Mononuclear cell (primary cell): ENCODE measurements at regions not wholly inside any gene's neighbourhood (a gene's known extent, or its start where the extent isn't known, plus 50 kb on each side); places are given as distances from the start of the nearest gene placed in this dataset.

Source experiments
- H3K27me3 ChIP-seq: 2 replicates; pipeline ENCODE4 v1.6.0; 2011; ENCODE audit warnings: low read length, control low read depth; ENCODE audit not compliant: insufficient read depth
- H3K4me1 ChIP-seq: 2 replicates; pipeline ENCODE4 v1.5.1; 2011; ENCODE audit warnings: mild to moderate bottlenecking, low read length, control low read depth; ENCODE audit not compliant: insufficient read depth
- H3K4me3 ChIP-seq: 2 replicates; pipeline ENCODE4 v1.5.1; 2011; ENCODE audit warnings: mild to moderate bottlenecking, low read length, moderate library complexity
- H3K9me3 ChIP-seq: 2 replicates; pipeline ENCODE4 v1.5.1; 2011; ENCODE audit warnings: low read depth, mild to moderate bottlenecking, control low read depth, low read length

DNA sequence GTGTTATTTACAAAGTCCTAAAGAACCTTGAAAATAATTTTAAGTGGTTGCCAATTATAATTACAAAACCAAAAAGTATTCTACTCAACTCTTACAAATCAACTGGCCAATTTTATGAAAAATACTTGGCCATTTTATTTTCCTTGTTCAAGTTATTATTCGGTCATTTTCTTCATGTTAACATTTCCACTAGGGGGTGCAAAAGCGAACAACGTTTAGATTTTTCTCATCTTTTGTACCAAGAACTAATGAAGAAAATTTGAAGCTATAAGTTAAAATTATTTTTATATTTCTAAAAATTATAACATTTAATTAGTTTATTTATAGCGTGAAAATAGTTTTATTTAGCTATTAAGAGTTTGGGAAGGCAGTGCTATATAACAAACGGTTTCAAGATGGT is 1453.3 kb downstream of the MAT2B start:
- H3K27me3 ChIP-seq = no peaks in the 10 kb centered on the region
- H3K4me1 ChIP-seq = no peaks in the 10 kb centered on the region
- H3K9me3 ChIP-seq = no peaks in the 10 kb centered on the region
- no peak overlapping the region for H3K4me3 ChIP-seq

- no peaks in the 10 kb centered on the region for H3K4me1 ChIP-seq
- H3K4me3 ChIP-seq = no peak overlapping the region
- no peaks in the 10 kb centered on the region for H3K27me3 ChIP-seq
- no peaks in the 10 kb centered on the region for H3K9me3 ChIP-seq
Observed at GRCh38 chr5:164959761-164960160, 1454.3 kb downstream of the MAT2B start.

- no peaks in the 10 kb centered on the region for H3K9me3 ChIP-seq
- H3K4me3 ChIP-seq = no peak overlapping the region
- H3K27me3 ChIP-seq = no peaks in the 10 kb centered on the region
- no peaks in the 10 kb centered on the region for H3K4me1 ChIP-seq
Observed at GRCh38 chr5:164962329-164962961, 1457.0 kb downstream of the MAT2B start.

DNA sequence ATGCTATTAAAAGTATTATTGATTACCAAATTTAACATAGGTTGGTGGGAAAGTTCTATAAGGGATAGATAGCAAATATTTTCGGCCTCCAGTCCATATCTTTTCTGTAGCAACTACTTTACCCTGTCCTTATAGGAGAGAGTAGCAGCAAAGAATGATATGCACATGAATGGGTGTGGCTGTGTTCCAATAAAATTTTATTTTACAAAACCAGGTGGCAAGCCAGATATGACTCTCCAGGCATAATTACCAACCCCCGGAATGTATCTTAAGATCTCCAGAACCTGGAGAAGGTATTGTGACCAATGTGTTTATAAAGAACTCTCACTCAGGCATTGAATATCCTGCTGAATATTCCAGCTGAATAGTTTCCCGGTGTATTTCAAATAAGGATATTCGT is 1461.2 kb downstream of the MAT2B start:
- Histone ChIP-seq H3K4me1 (no peaks in the 10 kb centered on the region), H3K4me3 (no peak overlapping the region), H3K27me3 (no peaks in the 10 kb centered on the region), H3K9me3 (no peaks in the 10 kb centered on the region)

- H3K4me3 ChIP-seq = no peak overlapping the region
Observed at GRCh38 chr5:164967354-164967753, 1461.9 kb downstream of the MAT2B start.

GRCh38 chr5:164972973-164973372 is 1467.6 kb downstream of the MAT2B start:
- H3K4me1 ChIP-seq = no peaks in the 10 kb centered on the region
- no peak overlapping the region for H3K4me3 ChIP-seq
- H3K27me3 ChIP-seq = no peaks in the 10 kb centered on the region
- H3K9me3 ChIP-seq = no peaks in the 10 kb centered on the region

More at GRCh38 chr5:164967354-164967753, 1461.9 kb downstream of the MAT2B start:
- no peaks in the 10 kb centered on the region for H3K27me3 ChIP-seq
- H3K9me3 ChIP-seq = no peaks in the 10 kb centered on the region
- no peaks in the 10 kb centered on the region for H3K4me1 ChIP-seq

DNA sequence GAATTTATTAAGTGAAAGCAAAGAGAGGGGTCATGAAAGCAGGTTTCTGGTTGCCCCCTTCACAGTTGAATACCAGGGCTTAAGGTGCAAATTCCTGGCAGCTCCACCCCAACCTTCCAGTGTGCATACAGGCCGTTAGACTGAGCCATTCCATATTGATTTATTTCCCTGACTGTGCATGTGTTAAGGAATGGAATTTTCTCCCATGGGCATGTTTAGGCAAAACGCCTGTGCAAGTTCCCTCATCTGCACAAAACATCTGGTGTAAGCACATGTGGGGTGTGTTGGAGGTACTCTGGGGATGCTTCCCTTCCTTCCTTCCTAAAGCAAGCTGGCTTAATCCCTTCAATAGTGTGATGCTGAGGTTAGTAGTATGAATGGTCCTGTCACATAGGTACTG is 1470.6 kb downstream of the MAT2B start:
- Histone ChIP-seq H3K4me1 (no peaks in the 10 kb centered on the region), H3K4me3 (no peak overlapping the region), H3K27me3 (no peaks in the 10 kb centered on the region), H3K9me3 (no peaks in the 10 kb centered on the region)

GRCh38 chr5:164980480-164980879 is 1475.1 kb downstream of the MAT2B start:
- Histone ChIP-seq H3K4me3 (no peak overlapping the region), H3K9me3 (no peaks in the 10 kb centered on the region), H3K4me1 (no peaks in the 10 kb centered on the region), H3K27me3 (no peaks in the 10 kb centered on the region)

DNA sequence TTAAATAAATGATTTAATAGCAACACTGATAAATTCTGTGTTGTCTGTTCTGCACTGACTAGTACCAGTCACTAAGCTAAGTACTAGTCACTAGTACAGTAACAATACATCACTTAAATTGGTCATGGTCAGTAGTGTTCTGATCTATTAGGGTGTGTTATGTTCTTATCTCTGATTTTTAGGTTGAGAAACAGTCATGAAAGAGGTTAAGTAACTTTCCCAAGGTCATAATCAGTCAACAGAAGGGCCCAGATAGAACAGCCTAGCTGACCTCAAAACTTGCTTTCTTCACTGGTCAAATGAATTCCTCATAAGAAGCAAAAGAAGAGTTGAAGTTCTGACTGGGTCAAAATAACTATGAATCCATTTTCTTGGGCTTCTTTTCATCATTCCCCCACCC is 1492.7 kb downstream of the MAT2B start:
- H3K9me3 ChIP-seq = no peaks in the 10 kb centered on the region
- no peak overlapping the region for H3K4me3 ChIP-seq
- H3K27me3 ChIP-seq = no peaks in the 10 kb centered on the region
- H3K4me1 ChIP-seq = no peaks in the 10 kb centered on the region

GRCh38 chr5:164998590-164998989 is 1493.2 kb downstream of the MAT2B start:
- Histone ChIP-seq H3K9me3 (no peaks in the 10 kb centered on the region), H3K27me3 (no peaks in the 10 kb centered on the region), H3K4me1 (no peaks in the 10 kb centered on the region), H3K4me3 (no peak overlapping the region)

GRCh38 chr5:165000479-165001190 is 1495.2 kb downstream of the MAT2B start:
- H3K27me3 ChIP-seq = no peaks in the 10 kb centered on the region
- no peaks in the 10 kb centered on the region for H3K9me3 ChIP-seq
- H3K4me1 ChIP-seq = no peaks in the 10 kb centered on the region
- H3K4me3 ChIP-seq = no peak overlapping the region

GRCh38 chr5:165003283-165003682 is 1497.9 kb downstream of the MAT2B start:
- H3K4me1 ChIP-seq = no peaks in the 10 kb centered on the region
- no peak overlapping the region for H3K4me3 ChIP-seq
- no peaks in the 10 kb centered on the region for H3K27me3 ChIP-seq
- H3K9me3 ChIP-seq = no peaks in the 10 kb centered on the region

- Histone ChIP-seq H3K4me1 (no peaks in the 10 kb centered on the region), H3K9me3 (no peaks in the 10 kb centered on the region), H3K27me3 (no peaks in the 10 kb centered on the region), H3K4me3 (no peak overlapping the region)
Observed at GRCh38 chr5:165004175-165004574, 1498.8 kb downstream of the MAT2B start.

DNA sequence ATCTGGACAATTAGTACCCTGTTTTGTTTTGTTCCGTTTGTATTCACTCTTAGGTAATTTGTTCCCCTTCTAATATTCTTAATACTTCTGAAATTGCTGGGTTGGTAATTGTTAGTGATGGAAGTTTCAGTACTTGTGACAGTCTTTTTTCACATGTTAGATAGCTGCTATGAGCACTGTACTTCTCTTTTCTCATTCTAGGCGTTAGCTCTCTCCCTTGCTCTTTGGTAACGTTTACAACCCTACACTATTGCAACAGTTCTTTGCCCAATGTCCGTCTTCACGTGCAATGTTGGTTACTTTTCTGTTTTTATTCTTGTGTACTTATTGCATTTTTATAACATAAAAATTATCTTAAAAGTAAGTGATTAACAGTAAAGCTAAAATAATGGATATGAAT is 1509.0 kb downstream of the MAT2B start:
- no peaks in the 10 kb centered on the region for H3K27me3 ChIP-seq
- no peak overlapping the region for H3K4me3 ChIP-seq
- no peaks in the 10 kb centered on the region for H3K9me3 ChIP-seq
- H3K4me1 ChIP-seq = peaks cover 14% of the 10 kb centered on the region

DNA sequence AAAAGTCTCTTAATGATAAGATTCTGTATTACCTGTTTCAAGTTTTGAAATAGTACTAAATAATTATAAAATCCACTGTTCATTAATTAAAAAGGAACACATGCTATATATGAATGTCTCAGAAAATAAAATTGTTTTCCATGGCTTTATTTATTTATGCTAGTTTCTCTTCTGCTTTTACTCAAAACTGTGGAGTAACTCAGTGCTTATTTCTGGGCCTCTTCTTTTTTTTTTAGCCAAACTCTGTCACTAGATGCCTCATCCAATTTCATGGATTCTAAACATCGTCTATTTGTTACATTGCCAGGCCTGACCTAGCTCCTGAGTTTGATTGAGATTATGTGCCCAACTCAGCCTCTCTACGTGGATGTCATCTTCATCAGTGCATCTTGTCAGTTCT is 1509.7 kb downstream of the MAT2B start:
- Histone ChIP-seq H3K4me3 (no peak overlapping the region), H3K4me1 (peaks cover 14% of the 10 kb centered on the region), H3K27me3 (no peaks in the 10 kb centered on the region), H3K9me3 (no peaks in the 10 kb centered on the region)

DNA sequence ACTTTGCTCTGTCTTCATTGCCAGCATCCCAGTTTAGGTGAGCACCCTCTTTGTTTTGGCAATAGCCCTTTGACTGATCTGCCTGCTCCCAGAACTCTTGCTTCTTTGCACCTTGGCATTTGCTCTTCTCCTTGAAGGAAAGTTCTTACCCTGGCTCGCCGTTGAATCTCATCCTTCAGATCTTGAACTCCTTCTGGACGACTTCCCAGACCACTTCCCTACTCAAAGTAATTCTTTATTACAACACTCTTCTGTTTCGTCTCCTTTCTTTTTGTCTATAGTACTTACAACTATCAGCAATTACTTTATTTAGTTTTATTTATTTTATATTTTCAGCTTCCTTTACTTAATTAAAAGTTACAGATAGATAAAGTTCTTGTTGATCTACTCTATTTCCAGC is 1510.1 kb downstream of the MAT2B start:
- H3K9me3 ChIP-seq = no peaks in the 10 kb centered on the region
- no peak overlapping the region for H3K4me3 ChIP-seq
- peaks cover 14% of the 10 kb centered on the region for H3K4me1 ChIP-seq
- H3K27me3 ChIP-seq = no peaks in the 10 kb centered on the region
